NCI-H526 (cell line): ENCODE measurements at regions not wholly inside any gene's neighbourhood (a gene's known extent, or its start where the extent isn't known, plus 50 kb on each side); places are given as distances from the start of the nearest gene placed in this dataset.

ENCODE experiments used
- DNase-seq, 2 experiments: peaks; one replicate each; lab custom pipeline; 2025; lab: John Stamatoyannopoulos, UW

DNA sequence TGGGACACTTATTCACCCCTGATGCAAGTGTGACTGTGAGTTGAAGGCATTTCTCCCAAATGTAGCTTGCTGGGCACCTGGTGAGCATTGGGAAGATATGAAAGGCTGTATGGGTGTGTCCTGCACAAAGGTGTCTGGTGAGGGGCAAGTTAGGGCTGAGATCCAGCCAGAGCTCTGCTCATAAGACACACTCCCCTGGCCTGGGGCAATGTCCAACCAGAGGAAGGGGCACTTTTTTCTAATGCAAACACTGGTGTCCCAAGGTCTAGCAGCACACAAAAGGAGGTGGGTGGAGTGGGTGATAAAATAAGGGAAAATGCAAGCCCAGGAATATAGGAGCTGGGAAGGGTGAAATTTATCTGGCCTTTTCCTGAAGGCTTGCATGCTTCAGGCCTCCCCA, 57.0 kb upstream of the TRABD2B start:
- DNase-seq: no peak

DNA sequence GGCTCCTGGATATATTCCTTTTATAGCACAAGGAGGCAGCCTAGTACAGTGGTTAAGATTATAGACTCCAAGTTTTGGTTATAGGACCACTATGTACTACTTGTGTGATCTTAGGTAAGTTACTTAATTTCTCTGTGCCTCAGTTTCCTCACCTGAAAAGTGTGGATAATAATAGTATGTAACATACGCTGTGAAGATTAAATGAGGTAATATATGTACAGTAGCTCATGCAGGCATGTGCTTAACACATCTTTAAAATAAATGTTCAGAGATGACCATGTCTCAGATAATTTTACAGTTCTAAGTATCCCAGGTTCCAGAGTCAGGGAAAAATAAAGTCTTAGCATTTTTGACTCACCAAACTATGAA, 55.7 kb upstream of the TRABD2B start:
- DNase-seq: no peak

DNA sequence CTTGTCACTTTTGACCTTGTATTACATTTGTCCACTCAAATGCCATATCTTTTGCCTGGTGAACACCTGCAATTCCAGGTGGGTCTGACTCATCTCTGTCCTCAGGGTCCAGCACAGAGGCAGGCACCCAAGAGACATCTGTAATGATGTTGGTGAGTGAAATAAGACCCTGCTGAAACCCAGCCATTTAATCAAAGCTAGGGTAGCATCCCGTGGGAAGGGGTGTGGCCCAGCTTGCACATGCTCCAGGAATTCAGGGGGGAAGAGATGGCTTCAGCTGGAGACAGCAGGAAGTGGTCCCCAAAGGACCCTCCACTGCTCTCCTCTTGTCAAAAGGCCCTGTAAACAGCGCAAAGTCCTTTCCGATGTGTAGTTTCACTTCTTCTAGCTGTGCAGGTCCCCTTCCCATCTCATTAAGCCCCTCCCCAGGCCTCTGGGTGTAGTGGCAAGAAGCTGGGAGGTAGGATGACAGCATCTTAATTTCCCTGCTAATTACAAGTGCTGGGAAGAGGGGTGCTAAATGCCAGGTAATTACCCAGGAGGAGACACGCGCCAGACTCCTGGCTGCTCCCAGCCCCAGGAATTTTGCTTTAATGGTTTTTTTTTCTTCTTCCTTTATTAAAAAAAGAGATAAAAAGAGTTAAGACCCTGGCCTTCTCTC, 54.4 kb upstream of the TRABD2B start:
- no peak for DNase-seq

DNA sequence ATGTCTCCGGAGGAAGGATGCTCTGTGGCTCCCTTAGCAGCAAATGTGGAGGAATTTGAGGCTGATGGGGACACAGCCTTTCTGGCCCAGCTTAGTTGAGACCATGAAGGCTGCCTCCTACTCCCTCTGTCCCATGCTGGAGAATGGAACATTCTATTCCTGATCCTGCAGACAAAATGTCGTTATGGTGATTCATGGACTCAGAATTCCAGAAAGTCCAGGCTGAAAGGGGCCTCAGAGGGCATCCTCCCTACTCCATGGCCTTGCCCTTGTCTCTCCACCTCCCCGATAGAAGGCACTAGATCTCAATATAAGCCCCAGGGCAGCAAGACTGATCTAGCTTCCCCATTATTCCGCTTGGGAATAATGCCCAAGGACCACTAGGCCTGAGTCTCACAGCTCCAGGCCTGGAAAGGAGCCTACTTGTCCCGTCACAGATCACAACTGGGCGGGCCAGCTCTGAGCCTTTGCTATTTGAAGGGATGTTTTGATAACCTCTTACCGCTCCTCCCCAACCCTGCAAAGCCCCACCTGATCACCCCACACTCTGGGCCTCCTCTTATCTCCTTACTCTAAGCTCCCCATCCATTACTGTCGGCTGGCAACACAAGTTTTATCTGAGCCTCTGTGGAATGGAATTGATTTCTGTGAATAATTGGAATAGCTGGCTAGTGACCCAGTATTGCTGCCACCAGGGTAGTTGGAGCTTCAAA, 52.8 kb upstream of the TRABD2B start:
- DNase-seq: no peak

DNA sequence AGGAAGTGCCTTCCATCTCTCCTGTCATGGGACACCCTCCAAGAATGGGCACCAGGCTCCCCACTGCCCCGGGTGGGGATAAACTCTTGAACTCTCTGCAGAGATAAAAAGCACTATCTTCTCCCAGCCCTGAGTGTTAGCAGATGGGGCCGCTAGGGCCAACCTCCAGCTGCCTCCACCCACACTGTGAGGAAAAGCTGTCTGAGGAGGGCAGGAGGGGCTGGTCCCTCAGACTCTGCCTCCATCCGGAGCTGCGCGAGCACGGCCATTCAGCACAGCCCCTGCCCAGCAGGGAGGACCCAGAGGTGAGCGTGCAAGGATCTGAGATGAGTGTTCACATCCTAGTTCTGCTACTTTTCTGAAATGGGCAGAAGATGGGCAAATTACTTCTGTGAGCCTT, 51.8 kb upstream of the TRABD2B start:
- no peak for DNase-seq

DNA sequence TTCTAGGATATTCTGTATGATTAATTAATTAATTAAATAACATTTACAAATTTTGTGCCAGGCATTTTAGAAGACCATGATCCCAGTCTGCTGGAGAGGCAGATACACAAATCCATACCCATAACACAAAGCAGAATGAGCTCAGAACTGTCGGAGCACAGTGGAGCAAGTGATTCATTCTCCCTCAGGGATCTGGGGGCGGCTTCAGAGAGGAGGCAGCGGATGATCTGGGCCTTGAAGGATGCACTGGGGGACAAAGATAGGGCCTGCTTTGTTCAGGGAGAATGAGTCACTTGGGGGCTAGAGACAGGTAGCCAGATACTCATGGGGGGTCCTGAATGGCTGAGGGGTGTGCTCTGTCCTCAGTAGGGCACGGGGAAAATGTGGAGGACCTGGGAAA, 50.9 kb upstream of the TRABD2B start:
- no peak for DNase-seq

DNA sequence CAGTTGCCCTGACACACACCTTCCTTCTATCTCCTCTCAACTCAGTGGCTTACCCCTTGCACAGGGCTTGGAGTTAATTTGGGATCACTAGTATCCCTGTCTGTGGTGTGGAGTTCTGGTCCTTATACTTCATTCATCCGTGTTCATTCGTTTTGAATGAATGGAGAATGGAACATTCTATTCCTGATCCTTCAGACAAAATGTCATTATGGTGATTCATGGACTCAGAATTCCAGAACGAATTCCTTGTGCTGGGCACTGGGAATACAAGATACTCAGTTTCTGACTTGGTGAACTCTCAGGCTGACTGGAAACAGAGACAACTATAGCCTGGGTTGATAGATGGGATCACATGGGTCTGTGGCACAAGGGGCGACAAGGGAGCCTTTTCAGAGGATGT, 49.9 kb upstream of the TRABD2B start:
- DNase-seq: no peak
